GM12878 (cell line): ENCODE measurements at regions not wholly inside any gene's neighbourhood (a gene's known extent, or its start where the extent isn't known, plus 50 kb on each side); places are given as distances from the start of the nearest gene placed in this dataset.

Experiments
- ATAC-seq: fragments of 200-7000 bp; cut with Tn5 transposase; 3 replicates; pipeline ENCODE4 v1.9.1; 2020; ENCODE audit warnings: mild to moderate bottlenecking, moderate library complexity
- BruUV-seq: library from RNA; stranded (reverse); fragments of 400-500 nt; replicated peaks from 2 replicates; lab custom pipeline; 2021; lab: Mats Ljungman, UMichigan
- CTCF ChIA-PET: fragments of 300-600 bp; sonication (Branson Sonifier 250); formaldehyde crosslinking; extraction: SDS; loops from one replicate; lab custom pipeline; 2021; ENCODE audit warnings: inconsistent platforms; lab: Yijun Ruan, JAX
- POLR2A ChIA-PET: fragments of 350-600 bp; formaldehyde crosslinking; extraction: SDS; loops from one replicate; lab custom pipeline; 2021; ENCODE audit warnings: inconsistent platforms; lab: Charles Lee
- RAD21 ChIA-PET: fragments of 300-600 bp; sonication (Branson Sonifier 250); formaldehyde crosslinking; loops from one replicate; lab custom pipeline; 2023; ENCODE audit warnings: antibody characterized with exemption; ENCODE audit not compliant: unreplicated experiment; lab: Charles Lee
- SMC1A ChIA-PET: fragments of 300-600 bp; sonication (Branson Sonifier 250); formaldehyde crosslinking; loops from one replicate; lab custom pipeline; 2023; ENCODE audit not compliant: unreplicated experiment, uncharacterized antibody; lab: Charles Lee
- DNase-seq: peaks from one replicate; pipeline ENCODE4 v3.0.0-alpha.2; 2011; ENCODE audit warnings: low read depth, low spot score
- FAIRE-seq: peaks from 3 replicates; lab custom pipeline; 2011; peaks lifted over from hg19 to GRCh38; lab: Jason Lieb, UNC
- H2AFZ ChIP-seq: 2 replicates; pipeline ENCODE4 v1.6.0; 2011; ENCODE audit warnings: low read depth, low read length, control low read depth; ENCODE audit not compliant: control insufficient read depth
- H3K27ac ChIP-seq: 2 replicates; pipeline ENCODE4 v1.5.1; 2011; ENCODE audit warnings: control low read depth; ENCODE audit not compliant: control insufficient read depth, insufficient read depth
- H3K27me3 ChIP-seq, 2 experiments: replicated peaks in 1 of 2; 2 replicates each; pipeline versions ENCODE4 v1.6.0 to v1.6.1; 2011; ENCODE audit warnings: low read length in 1 of 2; ENCODE audit not compliant: control insufficient read depth in 2 of 2, insufficient read depth in 2 of 2
- H3K36me3 ChIP-seq, 2 experiments: 2 replicates each; pipeline ENCODE4 v1.5.1; 2011; ENCODE audit warnings: low read length in 1 of 2; ENCODE audit not compliant: control insufficient read depth in 2 of 2, insufficient read depth in 2 of 2
- H3K4me1 ChIP-seq: 2 replicates; pipeline ENCODE4 v1.6.1; 2011; ENCODE audit warnings: mild to moderate bottlenecking, low read length, moderate library complexity, mixed read lengths; ENCODE audit not compliant: control insufficient read depth, insufficient read depth
- H3K4me2 ChIP-seq: 2 replicates; pipeline ENCODE4 v1.6.0; 2011; ENCODE audit warnings: control low read depth; ENCODE audit not compliant: control insufficient read depth, insufficient read depth
- H3K4me3 ChIP-seq: fragments of 200-600 bp; sonication (generic); 2 replicates; pipeline ENCODE4 v1.5.1; 2016
- H3K79me2 ChIP-seq: 2 replicates; pipeline ENCODE4 v1.6.0; 2011; ENCODE audit warnings: low read length; ENCODE audit not compliant: control insufficient read depth, insufficient read depth
- H3K9ac ChIP-seq: 2 replicates; pipeline ENCODE4 v1.8.0; 2011; ENCODE audit warnings: low read length, control low read depth, mixed read lengths; ENCODE audit not compliant: control insufficient read depth, insufficient read depth
- H3K9me3 ChIP-seq: replicated peaks from 3 replicates; pipeline ENCODE4 v1.5.1; 2011; ENCODE audit warnings: mild to moderate bottlenecking, low read length; ENCODE audit not compliant: control insufficient read depth, insufficient read depth
- H4K20me1 ChIP-seq: 2 replicates; pipeline ENCODE4 v1.6.0; 2011; ENCODE audit not compliant: control insufficient read depth, insufficient read depth
- EED ChIP-seq: sonication (generic); IDR thresholded peaks from 2 replicates; pipeline ENCODE4 v1.6.1; 2016; ENCODE audit warnings: antibody characterized with exemption, low read depth
- EP300 ChIP-seq, 2 experiments: fragments of 150-350 bp in 1 of 2; IDR thresholded peaks; 2 replicates each; pipeline ENCODE4 v1.6.1; 2011 to 2012; ENCODE audit warnings: low read depth in 2 of 2, low read length in 2 of 2, borderline replicate concordance in 1 of 2, improper control_type of control experiment in 1 of 2, inconsistent platforms in 1 of 2; ENCODE audit not compliant: control insufficient read depth in 1 of 2
- KAT2A ChIP-seq: conservative IDR thresholded peaks from 2 replicates; pipeline ENCODE4 v1.6.1; 2011; ENCODE audit warnings: low read depth, low read length; ENCODE audit not compliant: control insufficient read depth
- MTA3 ChIP-seq: IDR thresholded peaks from 2 replicates; pipeline ENCODE4 v1.6.1; 2012; ENCODE audit warnings: low read length, inconsistent platforms, borderline replicate concordance
- POLR2A ChIP-seq: IDR thresholded peaks from 2 replicates; pipeline ENCODE4 v1.6.1; 2011; ENCODE audit warnings: low read depth, mild to moderate bottlenecking, low read length
- RAD21 ChIP-seq: IDR thresholded peaks from 2 replicates; pipeline ENCODE4 v1.6.1; 2011; ENCODE audit warnings: mild to moderate bottlenecking, low read depth, low read length, moderate library complexity; ENCODE audit not compliant: insufficient read depth
- RAD51 ChIP-seq: fragments of 450-650 bp; IDR thresholded peaks from 2 replicates; pipeline ENCODE4 v1.6.1; 2016; ENCODE audit warnings: moderate library complexity, mild to moderate bottlenecking, inconsistent platforms
- SIX5 ChIP-seq: IDR thresholded peaks from 2 replicates; pipeline ENCODE4 v1.6.1; 2011; ENCODE audit warnings: mild to moderate bottlenecking, low read depth, low read length, moderate library complexity; ENCODE audit not compliant: severe bottlenecking
- TCF12 ChIP-seq: IDR thresholded peaks from 2 replicates; pipeline ENCODE4 v1.6.1; 2011; ENCODE audit warnings: low read depth, mild to moderate bottlenecking, low read length
- TCF7 ChIP-seq: IDR thresholded peaks from 2 replicates; pipeline ENCODE4 v1.6.1; 2014; ENCODE audit warnings: antibody characterized with exemption, borderline replicate concordance
- YBX1 ChIP-seq: fragments of 450-650 bp; IDR thresholded peaks from 2 replicates; pipeline ENCODE4 v1.6.1; 2016; ENCODE audit warnings: antibody characterized with exemption
- ZBTB11 ChIP-seq: fragments of 450-650 bp; formaldehyde crosslinking; IDR thresholded peaks from 2 replicates; pipeline ENCODE4 v1.5.0; 2022; ENCODE audit warnings: mild to moderate bottlenecking, missing genetic modification characterization
- ZNF622 ChIP-seq: fragments of 450-650 bp; IDR thresholded peaks from 2 replicates; pipeline ENCODE4 v1.6.1; 2017; ENCODE audit warnings: mild to moderate bottlenecking, inconsistent platforms
- WGBS: methylation state at CpG from one replicate; pipeline ENCODE4 v1.1.6; 2016; ENCODE audit warnings: low lambda C conversion rate; ENCODE audit not compliant: insufficient replicate concordance, insufficient coverage; ENCODE audit errors: missing lambda C conversion rate; 5-methylcytosine and 5-hydroxymethylcytosine counted together
- in situ Hi-C: fragments of 300-500 bp; cut with MboI; formaldehyde crosslinking; loops from 9 replicates; pipeline ENCODE4 v1.14.3; 2018; ENCODE audit warnings: mixed read lengths
- intact Hi-C: fragments of 100-400 bp; cut with micrococcal nuclease; formaldehyde crosslinking; loops from one replicate; pipeline ENCODE4 v1.14.2; 2022; ENCODE audit not compliant: unreplicated experiment
- TF ChIP-seq, protein P1 (sequence below): fragments of 450-650 bp; IDR thresholded peaks from 2 replicates; pipeline ENCODE4 v1.6.1; 2017; ENCODE audit warnings: mild to moderate bottlenecking, moderate library complexity
- TF ChIP-seq, protein P2 (sequence below): fragments of 450-650 bp; IDR thresholded peaks from 2 replicates; pipeline ENCODE4 v1.6.1; 2018; ENCODE audit warnings: mild to moderate bottlenecking, low read depth, moderate library complexity; ENCODE audit not compliant: partially characterized antibody

- WGBS: 62% methylated on average over 11 of the region's 11 CpGs
- Histone ChIP-seq H3K9me3 (no peaks in the 10 kb centered on the region), H4K20me1 (no peaks in the 10 kb centered on the region), H3K4me3 (no peak overlapping the region), H2AFZ (no peak overlapping the region), H3K27ac (no peak overlapping the region), H3K9ac (no peak overlapping the region), H3K4me1 (peaks cover 2% of the 10 kb centered on the region), H3K27me3 (no peaks in the 10 kb centered on the region), H3K36me3 (no peaks in the 10 kb centered on the region), H3K4me2 (no peak overlapping the region), H3K79me2 (no peaks in the 10 kb centered on the region)
- in situ Hi-C loops: no loop called here
- DNase-seq: no peak
- no peak for FAIRE-seq
- no TSS peak for BruUV-seq
- ChIA-PET POLR2A (no interaction called here), SMC1A (no interaction called here), RAD21 (interaction anchor here (0.7 kb wide), 1 partner anchor 283 kb away, joined by 4 read pairs; no protein-coding TSS in a partner anchor), CTCF (interaction anchor here (1.6 kb wide), 1 partner anchor 283 kb away, joined by 4 read pairs; no protein-coding TSS in a partner anchor)
- ATAC-seq: no peak
- intact Hi-C loops: no loop called here
- TF ChIP-seq POLR2A (no peak), MTA3 (no peak), EP300 (IDR thresholded peaks at IDR 0.05; ENCODE audit: borderline replicate concordance in 1 of 2, control insufficient read depth in 1 of 2, low read depth in 2 of 2, low read length in 2 of 2) (no peak), SIX5 (no peak), KAT2A (no peak), RAD51 (no peak), TCF7 (no peak), EED (no peak), ZNF622 (no peak), TCF12 (no peak), YBX1 (no peak), RAD21 (no peak), ZBTB11 (CRISPR knock-in tag) (no peak)
- TF ChIP-seq, protein P1, sequence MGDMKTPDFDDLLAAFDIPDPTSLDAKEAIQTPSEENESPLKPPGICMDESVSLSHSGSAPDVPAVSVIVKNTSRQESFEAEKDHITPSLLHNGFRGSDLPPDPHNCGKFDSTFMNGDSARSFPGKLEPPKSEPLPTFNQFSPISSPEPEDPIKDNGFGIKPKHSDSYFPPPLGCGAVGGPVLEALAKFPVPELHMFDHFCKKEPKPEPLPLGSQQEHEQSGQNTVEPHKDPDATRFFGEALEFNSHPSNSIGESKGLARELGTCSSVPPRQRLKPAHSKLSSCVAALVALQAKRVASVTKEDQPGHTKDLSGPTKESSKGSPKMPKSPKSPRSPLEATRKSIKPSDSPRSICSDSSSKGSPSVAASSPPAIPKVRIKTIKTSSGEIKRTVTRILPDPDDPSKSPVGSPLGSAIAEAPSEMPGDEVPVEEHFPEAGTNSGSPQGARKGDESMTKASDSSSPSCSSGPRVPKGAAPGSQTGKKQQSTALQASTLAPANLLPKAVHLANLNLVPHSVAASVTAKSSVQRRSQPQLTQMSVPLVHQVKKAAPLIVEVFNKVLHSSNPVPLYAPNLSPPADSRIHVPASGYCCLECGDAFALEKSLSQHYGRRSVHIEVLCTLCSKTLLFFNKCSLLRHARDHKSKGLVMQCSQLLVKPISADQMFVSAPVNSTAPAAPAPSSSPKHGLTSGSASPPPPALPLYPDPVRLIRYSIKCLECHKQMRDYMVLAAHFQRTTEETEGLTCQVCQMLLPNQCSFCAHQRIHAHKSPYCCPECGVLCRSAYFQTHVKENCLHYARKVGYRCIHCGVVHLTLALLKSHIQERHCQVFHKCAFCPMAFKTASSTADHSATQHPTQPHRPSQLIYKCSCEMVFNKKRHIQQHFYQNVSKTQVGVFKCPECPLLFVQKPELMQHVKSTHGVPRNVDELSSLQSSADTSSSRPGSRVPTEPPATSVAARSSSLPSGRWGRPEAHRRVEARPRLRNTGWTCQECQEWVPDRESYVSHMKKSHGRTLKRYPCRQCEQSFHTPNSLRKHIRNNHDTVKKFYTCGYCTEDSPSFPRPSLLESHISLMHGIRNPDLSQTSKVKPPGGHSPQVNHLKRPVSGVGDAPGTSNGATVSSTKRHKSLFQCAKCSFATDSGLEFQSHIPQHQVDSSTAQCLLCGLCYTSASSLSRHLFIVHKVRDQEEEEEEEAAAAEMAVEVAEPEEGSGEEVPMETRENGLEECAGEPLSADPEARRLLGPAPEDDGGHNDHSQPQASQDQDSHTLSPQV: no peak
- TF ChIP-seq, protein P2, sequence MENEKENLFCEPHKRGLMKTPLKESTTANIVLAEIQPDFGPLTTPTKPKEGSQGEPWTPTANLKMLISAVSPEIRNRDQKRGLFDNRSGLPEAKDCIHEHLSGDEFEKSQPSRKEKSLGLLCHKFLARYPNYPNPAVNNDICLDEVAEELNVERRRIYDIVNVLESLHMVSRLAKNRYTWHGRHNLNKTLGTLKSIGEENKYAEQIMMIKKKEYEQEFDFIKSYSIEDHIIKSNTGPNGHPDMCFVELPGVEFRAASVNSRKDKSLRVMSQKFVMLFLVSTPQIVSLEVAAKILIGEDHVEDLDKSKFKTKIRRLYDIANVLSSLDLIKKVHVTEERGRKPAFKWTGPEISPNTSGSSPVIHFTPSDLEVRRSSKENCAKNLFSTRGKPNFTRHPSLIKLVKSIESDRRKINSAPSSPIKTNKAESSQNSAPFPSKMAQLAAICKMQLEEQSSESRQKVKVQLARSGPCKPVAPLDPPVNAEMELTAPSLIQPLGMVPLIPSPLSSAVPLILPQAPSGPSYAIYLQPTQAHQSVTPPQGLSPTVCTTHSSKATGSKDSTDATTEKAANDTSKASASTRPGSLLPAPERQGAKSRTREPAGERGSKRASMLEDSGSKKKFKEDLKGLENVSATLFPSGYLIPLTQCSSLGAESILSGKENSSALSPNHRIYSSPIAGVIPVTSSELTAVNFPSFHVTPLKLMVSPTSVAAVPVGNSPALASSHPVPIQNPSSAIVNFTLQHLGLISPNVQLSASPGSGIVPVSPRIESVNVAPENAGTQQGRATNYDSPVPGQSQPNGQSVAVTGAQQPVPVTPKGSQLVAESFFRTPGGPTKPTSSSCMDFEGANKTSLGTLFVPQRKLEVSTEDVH: no peak
Measured at GRCh38 chr21:41565550-41565949, 57.6 kb upstream of the TMPRSS2 start.
